Gastrocnemius medialis (tissue), 4 donors: ENCODE measurements at regions not wholly inside any gene's neighbourhood (a gene's known extent, or its start where the extent isn't known, plus 50 kb on each side); places are given as distances from the start of the nearest gene placed in this dataset.

Experiments used
- ATAC-seq, 2 donors: fragments of 150-250 bp; one replicate each; pipeline ENCODE4 v1.9.1; 2016
- DNase-seq, 2 donors: peaks; one replicate each; pipeline ENCODE4 v3.0.0-alpha.2; 2019
- H3K27ac ChIP-seq, 4 donors: fragments of 200-600 bp; sonication (generic); 1 replicate in 1 of 4; 2 replicates in 3 of 4; pipeline ENCODE4 v1.5.1; 2016 to 2018; ENCODE audit warnings: mild to moderate bottlenecking in 2 of 4, moderate library complexity in 1 of 4
- H3K27me3 ChIP-seq, 3 donors: fragments of 200-600 bp; sonication (generic) in 2 of 3; 1 replicate in 1 of 3; 2 replicates in 2 of 3; pipeline versions ENCODE4 v1.5.1 to v1.6.0; 2016 to 2019; ENCODE audit warnings: mild to moderate bottlenecking in 1 of 3, moderate library complexity in 1 of 3
- H3K36me3 ChIP-seq, 2 donors: fragments of 200-600 bp; sonication (generic) in 1 of 2; one replicate each; pipeline ENCODE4 v1.5.1; 2017 to 2018
- H3K4me1 ChIP-seq, 2 donors: fragments of 200-600 bp; sonication (generic) in 1 of 2; one replicate each; pipeline ENCODE4 v1.5.1; 2016 to 2017; ENCODE audit warnings: mild to moderate bottlenecking in 2 of 2
- H3K4me3 ChIP-seq, 4 donors: fragments of 200-600 bp; sonication (generic) in 3 of 4; 1 replicate in 1 of 4; 2 replicates in 3 of 4; pipeline ENCODE4 v1.5.1; 2016 to 2019; ENCODE audit warnings: mild to moderate bottlenecking in 2 of 4
- H3K9me3 ChIP-seq, 3 donors: fragments of 200-600 bp; sonication (generic) in 2 of 3; 1 replicate in 1 of 3; 2 replicates in 2 of 3; pipeline ENCODE4 v1.5.1; 2016 to 2019
- POLR2A ChIP-seq, 2 donors: fragments of 450-650 bp; IDR thresholded peaks; one replicate each; pipeline ENCODE4 v1.6.1; 2017; ENCODE audit warnings: antibody characterized with exemption in 2 of 2, mild to moderate bottlenecking in 2 of 2, moderate library complexity in 2 of 2
- in situ Hi-C, 4 donors: fragments of 200-750 bp; cut with MboI; loops; one replicate each; pipeline versions ENCODE4 v1.15.0 to v1.8.0; 2017; ENCODE audit warnings: low sequenced_read_pairs in 4 of 4
- intact Hi-C: fragments of 100-400 bp; cut with DNase I; formaldehyde crosslinking; loops from one replicate; pipeline ENCODE4 v1.15.1; 2023; ENCODE audit warnings: low total_unique reads
- TF ChIP-seq, protein P1 (sequence below), 5 experiments: fragments of 450-650 bp in 3 of 5; fragments of 200-600 bp in 2 of 5; sonication (generic) in 2 of 5; IDR thresholded peaks in 4 of 5; conservative IDR thresholded peaks in 1 of 5; 1 replicate in 4 of 5; 2 replicates in 1 of 5; pipeline ENCODE4 v1.5.1; 2016 to 2019; ENCODE audit warnings: antibody characterized with exemption in 5 of 5, mild to moderate bottlenecking in 3 of 5, moderate library complexity in 3 of 5

DNA sequence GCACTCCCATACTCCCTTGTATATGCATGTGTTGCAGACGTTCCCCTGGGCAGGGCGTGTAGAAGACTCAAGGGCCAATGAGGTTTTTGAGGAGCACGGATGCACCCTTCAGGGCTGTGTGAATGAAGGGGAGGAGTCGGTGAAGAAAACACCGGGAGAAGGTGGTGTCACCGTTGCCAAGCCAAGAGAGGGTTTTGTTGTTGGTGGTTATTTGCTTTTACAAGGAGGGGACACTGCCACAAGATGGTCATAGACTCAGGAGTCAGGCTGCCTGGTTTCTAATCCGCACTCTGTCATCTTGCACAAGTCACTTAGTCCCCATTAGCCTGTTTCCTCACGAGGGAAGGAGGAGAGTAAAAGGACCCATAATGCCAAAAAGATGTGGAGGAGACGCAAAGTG is 124.0 kb downstream of the PXDC1 start:
- H3K36me3 ChIP-seq: no peaks in the 10 kb centered on the region
- H3K4me1 ChIP-seq: no peaks in the 10 kb centered on the region
- no peak overlapping the region for H3K4me3 ChIP-seq
- no peak for TF ChIP-seq POLR2A (IDR thresholded peaks at IDR 0.05)
- TF ChIP-seq, protein P1, sequence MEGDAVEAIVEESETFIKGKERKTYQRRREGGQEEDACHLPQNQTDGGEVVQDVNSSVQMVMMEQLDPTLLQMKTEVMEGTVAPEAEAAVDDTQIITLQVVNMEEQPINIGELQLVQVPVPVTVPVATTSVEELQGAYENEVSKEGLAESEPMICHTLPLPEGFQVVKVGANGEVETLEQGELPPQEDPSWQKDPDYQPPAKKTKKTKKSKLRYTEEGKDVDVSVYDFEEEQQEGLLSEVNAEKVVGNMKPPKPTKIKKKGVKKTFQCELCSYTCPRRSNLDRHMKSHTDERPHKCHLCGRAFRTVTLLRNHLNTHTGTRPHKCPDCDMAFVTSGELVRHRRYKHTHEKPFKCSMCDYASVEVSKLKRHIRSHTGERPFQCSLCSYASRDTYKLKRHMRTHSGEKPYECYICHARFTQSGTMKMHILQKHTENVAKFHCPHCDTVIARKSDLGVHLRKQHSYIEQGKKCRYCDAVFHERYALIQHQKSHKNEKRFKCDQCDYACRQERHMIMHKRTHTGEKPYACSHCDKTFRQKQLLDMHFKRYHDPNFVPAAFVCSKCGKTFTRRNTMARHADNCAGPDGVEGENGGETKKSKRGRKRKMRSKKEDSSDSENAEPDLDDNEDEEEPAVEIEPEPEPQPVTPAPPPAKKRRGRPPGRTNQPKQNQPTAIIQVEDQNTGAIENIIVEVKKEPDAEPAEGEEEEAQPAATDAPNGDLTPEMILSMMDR (IDR thresholded peaks at IDR 0.05 in 4 of 5, conservative IDR thresholded peaks at IDR 0.05 in 1 of 5): no peak
- in situ Hi-C loops (no loop called here), intact Hi-C loops (no loop called here)
- H3K27me3 ChIP-seq: peaks cover 0 to 6% (median 0%) of the 10 kb centered on the region in 3 donors
- no peaks in the 10 kb centered on the region for H3K9me3 ChIP-seq
- no peak overlapping the region for H3K27ac ChIP-seq
- no peak for ATAC-seq
- DNase-seq: no peak

DNA sequence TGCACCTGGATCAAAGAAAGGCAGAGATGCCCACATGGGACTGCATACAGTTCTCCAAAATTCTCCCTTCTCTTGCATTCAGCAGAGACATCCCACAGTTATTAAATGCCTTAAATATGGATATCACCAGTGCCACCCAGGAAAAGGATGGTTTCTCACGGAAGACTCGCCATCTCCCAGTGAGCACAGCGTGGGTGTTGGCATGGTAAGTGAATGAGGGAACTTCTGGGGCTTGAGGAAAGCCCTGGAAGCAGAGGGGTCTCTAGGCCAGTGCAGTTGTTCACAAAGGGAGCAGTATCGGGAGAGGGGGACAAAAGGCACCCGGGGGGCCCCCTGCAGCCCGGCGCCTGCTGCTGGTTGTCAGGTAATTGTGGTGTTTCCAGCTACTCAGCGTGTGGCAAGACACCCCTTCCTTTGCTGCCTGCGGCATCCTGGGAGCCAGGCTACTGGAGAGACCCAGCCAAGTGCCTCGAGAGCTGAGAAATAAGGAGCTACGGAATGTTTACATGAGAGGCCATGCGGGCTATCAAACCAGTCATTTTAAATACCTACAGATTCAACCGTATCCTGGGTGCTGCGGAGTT is 125.4 kb downstream of the PXDC1 start:
- Histone ChIP-seq H3K4me3 (no peak overlapping the region), H3K4me1 (no peaks in the 10 kb centered on the region), H3K27me3 (peaks cover 0 to 6% (median 0%) of the 10 kb centered on the region in 3 donors), H3K27ac (no peak overlapping the region), H3K9me3 (no peaks in the 10 kb centered on the region), H3K36me3 (no peaks in the 10 kb centered on the region)
- intact Hi-C loops (no loop called here), in situ Hi-C loops (no loop called here)
- no peak for TF ChIP-seq POLR2A (IDR thresholded peaks at IDR 0.05)
- TF ChIP-seq, protein P1 (IDR thresholded peaks at IDR 0.05 in 4 of 5, conservative IDR thresholded peaks at IDR 0.05 in 1 of 5): no peak
- ATAC-seq: no peak
- DNase-seq: no peak

DNA sequence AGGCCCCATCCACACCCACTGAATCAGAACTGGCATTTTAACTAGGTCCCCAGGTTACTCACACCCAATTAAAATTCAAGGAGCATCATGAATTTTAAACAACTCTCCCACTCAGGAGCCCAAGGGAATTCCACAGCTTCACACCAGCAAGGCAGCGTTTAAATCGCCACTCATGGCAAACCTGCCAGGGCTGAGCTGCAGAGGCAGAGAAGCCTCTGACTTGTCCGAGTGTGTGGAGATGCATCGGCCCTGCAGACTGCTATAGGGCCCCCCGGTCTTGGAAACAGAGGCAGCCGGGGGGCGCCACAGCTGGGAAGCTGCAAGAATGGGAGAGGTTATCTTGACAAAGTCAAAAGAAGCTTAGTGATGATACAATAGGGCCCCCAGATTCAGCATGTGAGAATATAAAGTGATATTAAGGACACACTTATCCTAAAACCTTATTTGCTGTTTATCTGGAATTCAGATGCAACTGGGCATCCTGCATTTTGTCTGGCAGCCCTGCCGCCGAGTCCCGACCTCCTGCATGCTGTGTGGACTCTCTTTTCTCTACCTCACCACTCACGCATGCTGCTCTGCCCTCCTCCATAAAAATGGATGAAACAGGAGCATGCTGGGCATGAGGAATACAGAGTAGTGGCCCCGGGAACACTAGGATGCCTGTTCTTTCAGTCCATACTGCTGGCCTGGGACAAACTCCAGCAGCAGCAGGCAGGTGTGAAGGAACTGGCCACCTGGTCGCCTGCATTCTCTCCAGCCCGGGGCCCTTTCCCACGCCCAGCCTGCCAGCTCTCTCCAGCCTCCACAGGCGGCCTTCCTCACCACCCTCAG is 126.1 kb downstream of the PXDC1 start:
- Histone ChIP-seq H3K36me3 (no peaks in the 10 kb centered on the region), H3K9me3 (no peaks in the 10 kb centered on the region), H3K4me3 (no peak overlapping the region), H3K27me3 (peaks cover 0 to 6% (median 0%) of the 10 kb centered on the region in 3 donors), H3K27ac (no peak overlapping the region), H3K4me1 (no peaks in the 10 kb centered on the region)
- ATAC-seq (no peak), DNase-seq (no peak)
- TF ChIP-seq, protein P1 (IDR thresholded peaks at IDR 0.05 in 4 of 5, conservative IDR thresholded peaks at IDR 0.05 in 1 of 5): no peak
- TF ChIP-seq POLR2A (IDR thresholded peaks at IDR 0.05): no peak
- intact Hi-C loops: no loop called here
- in situ Hi-C loops: no loop called here

DNA sequence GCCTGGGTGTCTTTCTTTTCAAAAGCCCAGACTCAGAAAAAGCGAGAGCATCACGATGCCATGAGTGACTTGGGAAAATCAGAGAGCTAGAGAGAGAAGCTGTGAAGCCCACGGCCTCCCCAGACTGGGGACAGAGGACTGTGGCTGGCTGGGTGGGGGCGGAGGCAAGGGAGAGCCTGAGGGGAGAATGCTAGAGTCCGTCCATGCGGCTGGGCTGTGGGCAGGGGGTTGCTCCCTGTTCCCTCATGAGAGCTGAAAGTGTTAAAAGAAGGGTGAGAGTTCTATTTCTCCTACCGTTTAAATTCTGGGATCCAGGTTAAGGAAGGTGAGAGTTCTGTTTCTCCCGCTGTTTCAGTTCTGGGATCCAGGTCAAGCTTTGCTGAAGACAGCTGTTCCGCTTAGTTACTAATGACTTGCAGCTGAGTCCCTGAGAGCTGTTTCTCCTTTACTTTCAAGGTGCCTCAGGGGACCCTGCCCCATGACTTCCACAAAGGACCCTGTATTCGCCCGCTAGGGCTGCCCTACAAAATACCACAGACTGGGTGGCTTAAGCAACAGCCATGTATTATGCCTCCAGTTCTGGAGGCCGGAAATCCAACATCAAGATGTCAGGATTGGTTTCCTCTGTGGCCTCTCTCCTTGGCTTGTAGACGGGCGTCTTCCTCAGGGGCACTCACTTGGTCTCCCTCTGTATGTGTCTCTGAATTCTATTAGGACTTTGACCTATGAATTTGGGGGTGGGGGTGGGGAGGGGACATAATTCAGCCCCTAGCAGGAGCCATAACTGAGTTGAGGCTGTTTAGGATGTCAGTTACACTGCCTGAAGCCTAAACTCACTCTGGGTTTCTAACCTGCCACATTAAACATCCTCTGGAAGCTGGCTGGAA is 127.0 kb downstream of the PXDC1 start:
- Histone ChIP-seq H3K27ac (no peak overlapping the region), H3K9me3 (no peaks in the 10 kb centered on the region), H3K4me1 (no peaks in the 10 kb centered on the region), H3K36me3 (no peaks in the 10 kb centered on the region), H3K4me3 (no peak overlapping the region), H3K27me3 (peaks cover 0 to 6% (median 0%) of the 10 kb centered on the region in 3 donors)
- intact Hi-C loops: no loop called here
- TF ChIP-seq, protein P1 (IDR thresholded peaks at IDR 0.05 in 4 of 5, conservative IDR thresholded peaks at IDR 0.05 in 1 of 5): no peak
- TF ChIP-seq POLR2A (IDR thresholded peaks at IDR 0.05): no peak
- no peak for ATAC-seq
- no peak for DNase-seq
- in situ Hi-C loops: no loop called here
